IMR-90 (cell line): ENCODE measurements at regions not wholly inside any gene's neighbourhood (a gene's known extent, or its start where the extent isn't known, plus 50 kb on each side); places are given as distances from the start of the nearest gene placed in this dataset.

Experiments used
- ATAC-seq: fragments of 200-7000 bp; cut with Tn5 transposase; 2 replicates; pipeline ENCODE4 v1.9.1; 2020; ENCODE audit warnings: low read depth, mild to moderate bottlenecking, moderate library complexity
- BruUV-seq: library from RNA; stranded (reverse); fragments of 400-500 nt; replicated peaks from 2 replicates; lab custom pipeline; 2021; lab: Mats Ljungman, UMichigan
- CTCF ChIA-PET: fragments of 300-600 bp; formaldehyde crosslinking; extraction: SDS; loops from one replicate; lab custom pipeline; 2021; ENCODE audit warnings: antibody characterized with exemption; lab: Yijun Ruan, JAX
- POLR2A ChIA-PET: fragments of 300-600 bp; sonication (Branson Sonifier 250); formaldehyde crosslinking; loops from one replicate; lab custom pipeline; 2022; ENCODE audit warnings: antibody characterized with exemption; ENCODE audit not compliant: unreplicated experiment; lab: Charles Lee
- DNase-seq: peaks from one replicate; pipeline ENCODE4 v3.0.0; 2013
- H2AFZ ChIP-seq: replicated peaks from 2 replicates; pipeline ENCODE3; 2013; ENCODE audit warnings: low read length, mild to moderate bottlenecking; ENCODE audit not compliant: poor library complexity
- H2AK5ac ChIP-seq: 2 replicates; pipeline ENCODE4 v1.6.1; 2013; ENCODE audit warnings: low read depth, low read length, inconsistent platforms
- H2AK9ac ChIP-seq: replicated peaks from 2 replicates; pipeline ENCODE3; 2013; ENCODE audit warnings: mild to moderate bottlenecking, low read depth, low read length, moderate library complexity; ENCODE audit not compliant: poor library complexity
- H2BK120ac ChIP-seq: 2 replicates; pipeline ENCODE4 v1.6.1; 2013; ENCODE audit warnings: low read depth, low read length, inconsistent platforms
- H2BK15ac ChIP-seq: 3 replicates; pipeline ENCODE4 v1.6.1; 2013; ENCODE audit warnings: low read depth, low read length, inconsistent platforms
- H2BK20ac ChIP-seq: 2 replicates; pipeline ENCODE4 v1.6.1; 2013; ENCODE audit warnings: low read depth, mild to moderate bottlenecking, inconsistent platforms, low read length, moderate library complexity
- H2BK5ac ChIP-seq: 2 replicates; pipeline ENCODE4 v1.6.1; 2013; ENCODE audit warnings: mild to moderate bottlenecking, low read depth, low read length, inconsistent platforms; ENCODE audit not compliant: poor library complexity, severe bottlenecking
- H3K14ac ChIP-seq: replicated peaks from 2 replicates; pipeline ENCODE4 v1.6.1; 2013; ENCODE audit warnings: low read depth, low read length, inconsistent platforms
- H3K18ac ChIP-seq: 2 replicates; pipeline ENCODE4 v1.6.1; 2013; ENCODE audit warnings: low read depth, low read length, control low read depth
- H3K23ac ChIP-seq: 2 replicates; pipeline ENCODE4 v1.6.1; 2013; ENCODE audit warnings: low read depth, low read length, inconsistent platforms
- H3K27ac ChIP-seq: 2 replicates; pipeline ENCODE4 v1.5.1; 2013; ENCODE audit warnings: mild to moderate bottlenecking, control low read depth, low read length; ENCODE audit not compliant: insufficient read depth
- H3K27me3 ChIP-seq: 2 replicates; pipeline ENCODE4 v1.6.1; 2013; ENCODE audit warnings: low read length; ENCODE audit not compliant: control insufficient read depth, insufficient read depth
- H3K36me3 ChIP-seq: 2 replicates; pipeline ENCODE4 v1.6.1; 2013; ENCODE audit warnings: low read length, mixed read lengths; ENCODE audit not compliant: control insufficient read depth, insufficient read depth
- H3K4ac ChIP-seq: 2 replicates; pipeline ENCODE4 v1.6.1; 2013; ENCODE audit warnings: low read depth, low read length, inconsistent platforms
- H3K4me1 ChIP-seq: 2 replicates; pipeline ENCODE4 v1.6.1; 2013; ENCODE audit warnings: low read length, mixed read lengths; ENCODE audit not compliant: control insufficient read depth, insufficient read depth
- H3K4me2 ChIP-seq: 2 replicates; pipeline ENCODE4 v1.6.1; 2013; ENCODE audit warnings: low read depth, mild to moderate bottlenecking, control low read depth, low read length, moderate library complexity
- H3K4me3 ChIP-seq: 2 replicates; pipeline ENCODE4 v1.5.1; 2013; ENCODE audit warnings: low read depth, mild to moderate bottlenecking, control low read depth, low read length, moderate library complexity; ENCODE audit not compliant: insufficient read depth
- H3K56ac ChIP-seq: 2 replicates; pipeline ENCODE4 v1.6.1; 2013; ENCODE audit warnings: low read length, inconsistent platforms; ENCODE audit not compliant: insufficient read depth; ENCODE audit errors: extremely low read depth
- H3K79me1 ChIP-seq, 2 experiments: 2 replicates each; pipeline ENCODE4 v1.6.1; 2013; ENCODE audit warnings: low read length in 2 of 2, inconsistent platforms in 1 of 2, low read depth in 1 of 2
- H3K9ac ChIP-seq: 2 replicates; pipeline ENCODE4 v1.6.1; 2013; ENCODE audit warnings: low read depth, low read length, control low read depth
- H3K9me1 ChIP-seq: 2 replicates; pipeline ENCODE4 v1.6.1; 2013; ENCODE audit warnings: low read length, inconsistent platforms; ENCODE audit not compliant: insufficient read depth
- H3K9me3 ChIP-seq: 2 replicates; pipeline ENCODE4 v1.6.1; 2013; ENCODE audit warnings: low read length; ENCODE audit not compliant: control insufficient read depth, insufficient read depth
- H4K20me1 ChIP-seq: 2 replicates; pipeline ENCODE4 v1.6.1; 2013; ENCODE audit warnings: low read length, inconsistent platforms; ENCODE audit not compliant: insufficient read depth
- H4K5ac ChIP-seq: 2 replicates; pipeline ENCODE4 v1.6.1; 2013; ENCODE audit warnings: mild to moderate bottlenecking, low read depth, low read length, control low read depth
- H4K8ac ChIP-seq, 2 experiments: 2 replicates each; pipeline ENCODE4 v1.6.1; 2013; ENCODE audit warnings: low read depth in 2 of 2, low read length in 2 of 2, control low read depth in 1 of 2, inconsistent platforms in 1 of 2
- H4K91ac ChIP-seq: 2 replicates; pipeline ENCODE4 v1.6.1; 2013; ENCODE audit warnings: low read depth, low read length, inconsistent platforms; ENCODE audit not compliant: insufficient read depth
- BHLHE40 ChIP-seq: fragments of 150-350 bp; IDR thresholded peaks from 2 replicates; pipeline ENCODE4 v1.6.1; 2016; ENCODE audit warnings: mild to moderate bottlenecking, low read depth, low read length
- CEBPB ChIP-seq: IDR thresholded peaks from 2 replicates; pipeline ENCODE4 v1.6.1; 2012; ENCODE audit warnings: low read depth, low read length, improper control_type of control experiment
- CHD1 ChIP-seq: IDR thresholded peaks from 2 replicates; pipeline ENCODE4 v1.6.1; 2012; ENCODE audit warnings: low read depth, low read length, improper control_type of control experiment
- CTCF ChIP-seq: conservative IDR thresholded peaks from 2 replicates; pipeline ENCODE4 v1.5.1; 2012; ENCODE audit warnings: mild to moderate bottlenecking, low read depth, low read length, improper control_type of control experiment
- ELK1 ChIP-seq: fragments of 150-350 bp; IDR thresholded peaks from 2 replicates; pipeline ENCODE4 v1.6.1; 2016; ENCODE audit warnings: low read depth, mild to moderate bottlenecking, low read length, moderate library complexity, borderline replicate concordance
- MAFK ChIP-seq: IDR thresholded peaks from 2 replicates; pipeline ENCODE4 v1.6.1; 2012; ENCODE audit warnings: low read depth, low read length, improper control_type of control experiment
- MAZ ChIP-seq: IDR thresholded peaks from 2 replicates; pipeline ENCODE4 v1.6.1; 2012; ENCODE audit warnings: low read depth, mild to moderate bottlenecking, low read length, improper control_type of control experiment, moderate library complexity, borderline replicate concordance
- MXI1 ChIP-seq: IDR thresholded peaks from 2 replicates; pipeline ENCODE4 v1.6.1; 2012; ENCODE audit warnings: low read depth, mild to moderate bottlenecking, low read length, moderate library complexity, borderline replicate concordance
- NFE2L2 ChIP-seq: fragments of 150-350 bp; IDR thresholded peaks from 2 replicates; pipeline ENCODE4 v1.6.1; 2016; ENCODE audit warnings: low read depth, mild to moderate bottlenecking, low read length
- POLR2A ChIP-seq: IDR thresholded peaks from 2 replicates; pipeline ENCODE4 v1.6.1; 2012; ENCODE audit warnings: mild to moderate bottlenecking, low read depth, low read length
- RAD21 ChIP-seq: IDR thresholded peaks from 2 replicates; pipeline ENCODE4 v1.6.1; 2012; ENCODE audit warnings: low read length, improper control_type of control experiment
- RCOR1 ChIP-seq: IDR thresholded peaks from 2 replicates; pipeline ENCODE4 v1.6.1; 2012; ENCODE audit warnings: mild to moderate bottlenecking, low read length, improper control_type of control experiment; ENCODE audit not compliant: insufficient replicate concordance
- RFX5 ChIP-seq: IDR thresholded peaks from 2 replicates; pipeline ENCODE4 v1.8.0; 2012; ENCODE audit warnings: low read depth, mild to moderate bottlenecking, low read length, moderate library complexity
- SMC3 ChIP-seq: fragments of 150-350 bp; IDR thresholded peaks from 2 replicates; pipeline ENCODE4 v1.6.1; 2016; ENCODE audit warnings: low read depth, mild to moderate bottlenecking, antibody characterized with exemption, low read length, moderate library complexity
- USF2 ChIP-seq: fragments of 150-350 bp; IDR thresholded peaks from 2 replicates; pipeline ENCODE4 v1.6.1; 2017; ENCODE audit warnings: mild to moderate bottlenecking, antibody characterized with exemption, low read length, low read depth
- WGBS, 2 experiments: methylation state at CpG; one replicate each; pipeline versions ENCODE4 v1.1.5 to v1.1.7; 2013; ENCODE audit warnings: missing lambda C conversion rate in 2 of 2; ENCODE audit not compliant: insufficient read length in 1 of 2; ENCODE audit errors: extremely low coverage in 2 of 2; 5-methylcytosine and 5-hydroxymethylcytosine counted together
- dilution Hi-C: fragments of 300-500 bp; cut with HindIII; formaldehyde crosslinking; loops from one replicate; pipeline ENCODE4 v1.14.3; 2018; ENCODE audit warnings: low sequenced_read_pairs; ENCODE audit not compliant: unreplicated experiment
- in situ Hi-C: fragments of 300-500 bp; cut with MboI; formaldehyde crosslinking; loops from 3 replicates; pipeline ENCODE4 v1.14.3; 2019; ENCODE audit warnings: low sequenced_read_pairs, inconsistent platforms, mixed read lengths
- intact Hi-C: fragments of 100-400 bp; cut with micrococcal nuclease; formaldehyde crosslinking; loops from 2 replicates; pipeline ENCODE4 v1.10.0; 2022

GRCh38 chr21:43274022-43274945 lies 105.5 kb downstream of the CRYAA start:
- POLR2A ChIA-PET, result no interaction called here
- Histone ChIP-seq H2BK20ac (no peak overlapping the region), H3K4ac (no peak overlapping the region), H3K9me3 (no peaks in the 10 kb centered on the region), H2BK15ac (no peak overlapping the region), H2BK120ac (no peak overlapping the region), H3K4me1 (no peaks in the 10 kb centered on the region), H3K14ac (no peak overlapping the region), H3K36me3 (no peaks in the 10 kb centered on the region), H2AK9ac (no peak overlapping the region), H2BK5ac (no peak overlapping the region), H2AFZ (no peak overlapping the region), H3K4me3 (no peak overlapping the region), H2AK5ac (no peak overlapping the region), H3K79me1 (no peaks in the 10 kb centered on the region), H3K9me1 (no peaks in the 10 kb centered on the region; the same call in 1 of the 2 replicates), H3K27me3 (peaks cover 81% of the 10 kb centered on the region), H3K18ac (no peak overlapping the region), H3K23ac (no peak overlapping the region), H3K56ac (no peak overlapping the region), H3K4me2 (no peak overlapping the region), H3K9ac (no peak overlapping the region), H4K8ac (no peak overlapping the region), H4K5ac (no peak overlapping the region), H4K91ac (no peak overlapping the region), H3K27ac (no peak overlapping the region), H4K20me1 (no peaks in the 10 kb centered on the region)
- dilution Hi-C loops (no loop called here), in situ Hi-C loops (no loop called here), intact Hi-C loops (no loop called here)
- BruUV-seq, result no TSS peak
- CTCF ChIA-PET, result no interaction called here
- DNase-seq (no peak), ATAC-seq (no peak)
- WGBS, 2 experiments, result 86% methylated on average over 6 of the region's 21 CpGs; no CpG with 5 or more reads in 1 of the 2 experiments
- TF ChIP-seq RAD21, result no peak
- TF ChIP-seq RFX5, result no peak
- no peak for TF ChIP-seq RCOR1
- TF ChIP-seq CTCF, result no peak
- TF ChIP-seq ELK1, result no peak
- no peak for TF ChIP-seq SMC3
- no peak for TF ChIP-seq MAZ
- TF ChIP-seq MAFK, result no peak
- no peak for TF ChIP-seq BHLHE40
- TF ChIP-seq CEBPB, result no peak
- no peak for TF ChIP-seq CHD1
- TF ChIP-seq POLR2A, result no peak
- no peak for TF ChIP-seq USF2
- no peak for TF ChIP-seq MXI1
- TF ChIP-seq NFE2L2, result no peak
